Activated CD4-positive, alpha-beta T cell treated with anti-CD3 and anti-CD28 coated beads for 24 hours (primary cell): ENCODE measurements at regions not wholly inside any gene's neighbourhood (a gene's known extent, or its start where the extent isn't known, plus 50 kb on each side); places are given as distances from the start of the nearest gene placed in this dataset.
"Not testable (repeated sequence)": the region's sequence is repeated elsewhere in the genome, so short reads cannot be mapped to it uniquely, and the experiment has no call there.

Experiments
- DNase-seq, 2 donors: peaks; one replicate each; pipeline ENCODE4 v3.0.0-alpha.2; 2020; ENCODE audit warnings: low read depth in 2 of 2

DNA sequence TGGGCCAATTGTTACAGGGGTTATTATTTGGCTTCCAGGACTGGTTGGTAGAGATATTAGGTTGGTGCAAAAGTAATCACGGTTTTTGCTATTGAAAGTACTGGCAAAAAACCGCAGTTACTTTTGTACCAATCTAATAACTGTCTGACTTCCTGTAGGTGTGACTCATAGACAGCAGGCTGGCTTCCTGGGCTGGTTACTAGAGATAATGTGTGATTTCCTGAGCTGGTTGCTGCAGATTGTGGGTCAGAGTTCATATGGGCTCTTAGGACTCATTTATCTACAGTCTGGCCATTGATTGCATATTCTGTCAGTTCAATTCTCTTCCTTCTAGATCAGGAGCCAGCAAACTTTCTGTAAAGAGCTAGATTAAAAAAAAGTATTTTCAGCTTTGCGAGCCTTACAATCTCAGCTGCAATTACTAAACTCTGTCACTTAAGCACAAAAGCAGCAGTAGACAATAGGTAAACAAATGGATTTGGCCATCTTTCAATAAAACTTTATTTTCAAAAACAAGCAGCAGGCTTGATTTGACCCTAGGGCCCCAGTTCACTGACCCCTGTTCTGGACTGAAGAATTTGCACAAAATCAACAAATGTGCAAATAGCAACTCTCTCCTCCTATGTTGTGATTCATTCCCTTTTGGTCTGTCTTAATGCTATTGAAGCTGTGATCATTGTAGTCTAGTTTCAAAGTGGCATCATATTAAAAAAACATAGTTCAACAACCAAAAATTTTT is 50.8 kb upstream of the BOD1L1 start:
- DNase-seq: no peak

DNA sequence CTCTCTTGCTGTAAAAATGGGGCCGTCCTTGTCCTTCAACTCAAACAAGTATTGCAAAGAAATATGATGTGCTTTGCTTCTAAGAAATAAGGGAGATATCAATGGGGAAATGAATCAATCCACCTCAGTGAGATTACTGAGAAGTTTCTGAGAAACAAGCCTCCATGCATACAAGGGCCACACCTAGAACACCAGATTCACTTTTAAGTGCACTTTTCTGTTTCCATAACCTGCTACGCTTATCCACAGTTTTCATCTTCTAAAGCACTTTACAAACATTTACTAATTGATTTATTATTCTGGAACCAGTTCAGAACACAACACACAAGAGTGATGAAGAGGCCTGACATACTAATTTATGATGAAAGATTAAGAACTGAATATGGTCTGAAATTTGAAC is 54.0 kb upstream of the BOD1L1 start:
- no peak for DNase-seq

DNA sequence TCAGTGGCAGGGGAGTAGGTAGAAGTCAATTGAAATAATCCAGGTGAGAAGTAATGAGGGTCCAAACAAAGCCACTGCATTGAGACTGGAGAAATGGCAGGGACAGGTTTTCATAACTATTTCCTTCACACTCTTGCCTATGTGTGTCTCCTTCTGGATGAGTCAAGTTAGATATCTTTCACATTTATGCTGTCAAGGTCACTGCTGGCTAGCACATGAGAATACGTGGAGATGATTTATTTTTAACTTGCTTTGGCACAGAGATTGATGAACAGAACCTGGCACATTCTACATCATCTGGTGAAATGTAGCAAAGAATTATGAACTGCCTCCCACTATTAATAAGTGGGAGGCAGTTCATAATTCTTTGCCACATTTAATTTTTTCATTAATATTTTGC is 66.7 kb upstream of the BOD1L1 start:
- DNase-seq: no peak

DNA sequence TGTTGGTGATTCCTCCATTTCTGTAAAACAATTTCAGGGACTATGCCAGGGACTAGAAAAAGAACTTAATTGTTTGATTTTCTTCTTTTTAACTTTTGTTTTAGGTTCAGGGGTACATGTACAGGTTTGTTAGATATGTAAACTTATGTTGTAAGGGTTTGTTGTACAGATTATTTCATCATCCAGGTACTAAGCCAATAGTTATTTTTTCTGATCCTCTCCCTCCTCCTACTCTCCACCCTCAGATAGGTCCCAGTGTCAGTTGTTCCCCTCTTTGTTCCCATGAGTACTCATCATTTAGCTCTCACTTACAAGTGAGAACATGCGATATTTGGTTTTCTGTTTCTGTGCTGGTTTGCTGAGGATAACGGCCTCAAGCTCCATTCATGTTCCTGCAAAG is 70.8 kb upstream of the BOD1L1 start:
- DNase-seq: no peak

DNA sequence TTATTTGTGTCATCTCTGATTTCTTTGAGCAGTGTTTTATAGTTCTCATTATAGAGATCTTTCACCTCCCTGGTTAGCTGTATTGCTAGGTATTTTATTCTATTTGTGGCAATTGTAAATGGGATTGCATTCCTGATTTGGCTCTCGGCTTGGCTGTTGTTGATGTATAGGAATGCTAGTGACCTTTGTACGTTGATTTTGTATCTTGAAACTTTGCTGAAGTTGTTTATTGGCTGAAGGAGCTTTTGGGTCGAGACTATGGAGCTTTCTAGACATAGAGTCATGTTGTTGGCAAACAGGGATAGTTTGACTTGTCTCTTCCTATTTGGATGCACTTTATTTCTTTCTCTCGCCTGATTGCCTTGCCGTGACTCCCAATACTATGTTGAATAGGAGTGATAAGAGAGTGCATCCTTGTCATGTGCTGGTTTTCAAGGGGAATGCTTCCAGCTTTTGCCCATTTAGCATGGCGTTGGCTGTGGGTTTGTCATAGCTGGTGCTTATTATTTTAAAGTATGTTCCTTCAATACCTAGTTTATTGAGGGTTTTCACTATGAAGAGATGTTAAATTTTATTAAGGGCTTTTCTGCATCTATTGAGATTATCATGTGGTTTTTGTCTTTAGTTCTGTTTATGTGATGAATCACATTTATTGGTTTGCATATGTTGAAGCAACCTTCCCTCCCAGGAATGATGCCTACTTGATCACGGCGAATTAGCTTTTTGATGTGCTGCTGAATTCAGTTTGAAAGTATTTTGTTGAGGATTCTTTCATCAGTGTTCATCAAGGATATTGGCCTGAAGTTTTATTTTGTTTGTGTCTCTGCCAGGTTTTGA is 72.7 kb upstream of the BOD1L1 start:
- no peak for DNase-seq

DNA sequence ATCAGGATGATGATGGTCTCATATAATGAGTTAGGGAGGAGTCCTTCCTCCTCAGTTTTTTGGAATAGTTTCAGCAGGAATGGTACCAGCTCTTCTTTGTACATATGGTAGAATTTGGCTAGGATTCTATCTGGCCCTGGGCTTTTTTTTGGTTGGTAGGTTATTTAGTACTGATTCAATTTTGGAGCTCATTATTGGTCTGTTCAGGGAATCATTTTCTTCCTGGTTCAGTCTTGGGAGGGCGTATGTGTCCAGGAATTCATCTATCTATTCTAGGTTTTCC is 73.3 kb upstream of the BOD1L1 start:
- DNase-seq: not testable (repeated sequence)

DNA sequence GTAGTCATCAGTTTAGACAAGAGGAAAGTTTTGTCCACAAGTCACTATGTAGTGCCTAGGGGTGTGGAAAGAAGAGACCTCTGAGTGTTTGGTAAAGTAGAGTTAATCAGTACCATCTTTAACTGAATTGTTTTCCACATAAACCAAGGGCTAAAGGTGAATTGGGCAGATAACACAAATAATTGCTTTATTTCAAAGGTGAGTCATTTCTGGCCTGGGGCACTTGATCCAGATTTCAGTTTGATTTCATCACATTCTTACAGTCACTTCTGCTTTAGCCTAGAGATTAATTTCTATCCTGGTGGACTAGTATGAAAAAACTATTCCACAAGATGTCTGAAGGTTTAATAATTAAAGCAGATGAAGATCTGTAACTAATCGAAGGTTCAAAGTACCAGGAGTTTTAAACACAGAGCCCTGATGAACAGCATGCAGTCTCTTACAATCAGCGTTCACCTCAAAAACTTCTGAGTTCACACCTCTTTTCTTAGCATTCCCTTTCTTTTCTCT is 74.5 kb upstream of the BOD1L1 start:
- no peak for DNase-seq

DNA sequence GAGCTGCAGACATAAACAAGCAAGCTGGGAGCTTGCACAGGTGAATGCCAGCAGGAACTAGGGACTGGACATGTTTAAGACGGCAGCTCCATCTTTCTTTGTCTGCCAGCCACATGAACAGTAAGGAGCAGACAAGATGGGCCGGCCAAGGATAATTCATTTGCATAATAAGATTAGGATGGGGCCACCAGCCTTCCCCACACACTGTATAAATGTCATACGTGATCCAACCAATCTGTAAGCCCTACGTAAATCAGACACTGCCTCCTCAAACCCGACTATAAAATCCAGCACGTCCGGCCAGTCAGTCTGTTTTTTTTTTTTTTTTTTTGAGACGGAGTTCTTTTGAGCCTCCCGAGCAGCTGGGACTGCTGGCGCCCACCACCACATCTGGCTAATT is 75.6 kb upstream of the BOD1L1 start:
- DNase-seq: no peak

DNA sequence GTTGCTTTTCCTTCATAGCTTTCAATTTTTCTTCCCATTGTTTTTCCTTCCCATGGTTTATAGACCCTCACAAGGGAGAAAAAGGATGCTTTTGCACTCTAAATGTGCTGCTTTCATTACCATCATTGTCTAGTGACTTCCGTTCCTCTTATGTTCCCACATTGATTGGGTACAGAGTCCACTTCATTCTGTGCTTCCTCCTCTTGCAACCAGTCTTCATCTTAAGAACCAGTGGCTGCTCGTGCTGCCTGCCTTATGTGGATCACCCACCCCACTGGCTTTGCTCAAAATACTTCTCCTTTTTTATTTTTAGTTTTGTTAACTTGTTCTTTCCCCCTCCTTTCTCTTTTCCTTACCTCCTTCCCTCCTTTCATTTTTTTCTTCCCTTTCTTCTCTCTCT is 76.5 kb upstream of the BOD1L1 start:
- no peak for DNase-seq

DNA sequence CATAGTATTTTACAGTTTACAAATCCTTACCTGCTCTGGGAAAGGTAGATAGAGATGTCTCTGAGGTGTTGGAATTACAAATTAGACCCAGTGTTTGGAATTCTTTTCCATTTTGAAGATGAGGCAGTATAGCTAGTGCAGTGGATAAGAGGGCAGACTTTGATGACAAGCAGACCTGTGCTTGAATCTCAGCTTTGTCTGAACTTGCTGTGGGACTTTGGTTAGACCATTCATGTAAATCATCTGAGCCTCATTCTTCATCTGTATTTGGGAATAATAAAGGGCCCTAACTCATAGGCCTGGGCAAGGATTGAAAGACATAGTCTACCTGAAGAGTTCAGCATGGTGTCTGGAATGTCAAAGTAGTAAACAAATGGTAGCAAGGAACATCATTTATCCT is 77.2 kb upstream of the BOD1L1 start:
- DNase-seq: no peak

DNA sequence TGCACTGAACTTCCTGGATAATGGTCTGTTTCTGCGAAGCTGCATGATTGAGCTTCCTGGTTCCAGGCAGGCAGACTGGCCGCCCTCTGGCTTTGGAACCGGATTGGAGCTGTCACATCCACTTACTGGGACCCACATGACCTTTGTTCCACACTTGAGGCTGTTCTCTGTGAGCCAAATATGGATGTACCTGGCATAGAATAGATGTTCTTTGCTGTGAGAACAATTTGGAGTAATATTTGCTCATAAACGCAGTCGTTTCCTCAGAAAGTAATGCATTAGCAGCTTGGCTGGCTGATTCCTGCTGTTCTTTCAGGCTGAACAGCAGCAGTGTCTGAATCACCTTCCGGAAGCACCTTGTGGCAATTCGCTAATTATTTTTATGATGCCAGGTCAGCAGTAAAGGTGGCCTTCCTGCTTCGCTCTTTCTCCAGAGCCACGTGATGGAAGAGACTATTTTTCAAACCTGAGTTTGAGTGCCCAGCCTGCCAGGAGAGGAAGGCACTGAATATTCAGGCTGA is 78.1 kb upstream of the BOD1L1 start:
- DNase-seq: no peak

DNA sequence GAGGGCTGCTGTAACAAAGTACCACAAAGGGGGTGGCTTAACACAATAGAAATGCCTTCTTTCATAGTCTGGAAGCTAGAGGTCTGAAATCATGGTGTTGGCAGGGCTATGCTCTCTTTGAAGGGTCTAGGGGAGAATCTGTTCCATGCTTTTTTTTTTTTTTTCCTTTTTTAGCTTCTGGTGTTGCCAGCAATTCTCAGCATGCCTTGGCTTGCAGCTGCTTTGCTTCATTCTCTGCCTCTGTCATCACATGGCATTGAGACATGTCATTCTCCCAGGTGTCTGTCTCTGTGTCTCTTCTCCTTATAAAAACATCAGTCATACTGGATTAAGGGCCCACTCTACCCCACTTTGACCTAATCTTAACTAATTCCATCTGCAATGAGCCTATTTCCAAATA is 78.6 kb upstream of the BOD1L1 start:
- no peak for DNase-seq

DNA sequence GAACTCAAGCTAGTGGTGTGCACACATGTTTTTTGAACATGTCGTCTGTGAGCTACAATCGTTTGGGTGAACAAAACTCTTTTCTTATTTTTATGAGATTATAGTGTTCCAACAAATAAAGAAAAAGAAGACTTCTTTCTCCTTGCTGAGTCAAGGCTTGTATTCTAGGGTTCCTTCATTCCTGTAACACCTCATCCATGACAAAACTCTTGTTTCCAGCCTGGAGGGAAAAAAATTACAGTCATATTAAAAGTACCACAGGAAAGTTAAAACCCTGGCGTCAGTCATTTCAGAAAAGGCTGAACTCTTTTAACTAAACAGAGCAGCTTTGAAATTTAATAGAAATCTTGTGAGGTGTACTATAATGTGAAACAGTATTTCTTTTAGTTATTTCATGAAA is 79.2 kb upstream of the BOD1L1 start:
- DNase-seq: no peak

DNA sequence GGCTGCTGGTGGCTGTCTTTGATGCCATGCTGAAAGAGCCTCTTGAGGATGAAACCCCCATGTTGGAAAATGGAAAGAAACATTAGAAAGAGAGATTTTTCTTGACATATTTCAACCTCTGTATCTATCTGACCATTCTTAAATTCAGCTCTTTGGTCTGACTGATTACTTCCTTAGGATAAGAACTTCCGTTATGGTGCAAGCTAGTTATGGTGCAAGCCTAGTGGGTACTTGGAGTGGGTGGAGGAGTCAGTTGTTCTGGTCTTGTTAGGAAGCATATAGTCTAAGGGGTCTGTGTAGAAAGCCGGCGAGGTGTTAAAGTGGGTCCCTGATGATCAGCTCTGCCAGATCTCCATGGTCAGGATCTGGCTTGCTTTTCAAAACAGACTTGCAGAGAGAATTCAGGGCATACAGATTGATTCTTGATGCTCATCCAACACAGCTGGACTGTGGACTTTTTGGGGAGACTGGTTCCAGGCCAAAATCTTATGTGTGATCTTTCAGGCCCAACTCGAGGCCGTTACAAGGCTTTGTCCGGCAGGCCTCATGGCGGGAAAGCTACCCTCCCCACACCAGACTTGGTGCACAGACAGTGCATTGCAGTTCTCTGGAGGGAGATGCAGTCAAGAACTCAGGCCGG is 82.8 kb upstream of the BOD1L1 start:
- DNase-seq: no peak

DNA sequence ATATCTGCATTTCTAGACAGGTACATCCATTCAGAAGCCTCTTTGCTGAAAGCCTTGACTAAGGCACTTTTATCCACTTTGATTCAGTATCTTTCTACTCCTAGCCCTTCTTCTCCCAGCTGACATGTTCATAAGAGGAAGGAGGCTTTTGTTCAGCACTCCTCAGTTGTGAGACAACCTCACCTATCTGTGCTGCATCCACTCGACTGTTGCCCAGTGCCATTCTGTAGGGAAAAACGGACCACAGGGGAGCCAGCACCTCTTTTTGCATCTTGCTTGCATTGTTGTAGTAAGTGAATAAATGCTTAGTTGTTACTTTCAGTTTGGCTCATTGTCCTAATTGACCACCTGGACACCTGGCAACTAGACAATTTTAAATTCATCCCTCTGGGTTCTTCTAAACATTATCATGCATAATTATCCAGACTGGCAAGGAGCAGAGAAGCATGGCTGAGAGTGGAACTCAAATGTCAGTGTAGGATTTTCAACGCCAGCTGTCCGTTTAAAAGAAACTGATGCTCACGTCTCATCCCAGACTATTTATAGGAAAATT is 83.8 kb upstream of the BOD1L1 start:
- DNase-seq: no peak

DNA sequence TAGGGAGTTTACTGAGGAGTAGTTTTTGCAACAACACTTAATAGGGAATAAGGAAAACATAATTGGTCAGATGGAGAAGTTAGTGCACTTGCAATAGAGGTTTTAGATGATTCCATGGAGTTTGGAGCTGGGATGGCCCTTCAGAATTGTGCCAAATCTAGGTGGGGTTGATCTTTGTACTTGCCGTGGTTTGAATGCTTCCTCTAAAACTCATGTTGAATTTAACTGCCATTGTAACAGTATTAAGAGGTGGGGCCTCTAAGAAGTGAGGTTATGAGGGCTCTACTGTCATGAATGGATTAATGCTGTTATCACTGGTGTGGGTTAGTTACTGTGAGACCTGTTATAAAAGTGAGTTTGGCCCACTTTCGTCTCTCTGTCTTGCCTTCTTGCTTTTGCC is 94.4 kb upstream of the BOD1L1 start:
- DNase-seq: no peak

DNA sequence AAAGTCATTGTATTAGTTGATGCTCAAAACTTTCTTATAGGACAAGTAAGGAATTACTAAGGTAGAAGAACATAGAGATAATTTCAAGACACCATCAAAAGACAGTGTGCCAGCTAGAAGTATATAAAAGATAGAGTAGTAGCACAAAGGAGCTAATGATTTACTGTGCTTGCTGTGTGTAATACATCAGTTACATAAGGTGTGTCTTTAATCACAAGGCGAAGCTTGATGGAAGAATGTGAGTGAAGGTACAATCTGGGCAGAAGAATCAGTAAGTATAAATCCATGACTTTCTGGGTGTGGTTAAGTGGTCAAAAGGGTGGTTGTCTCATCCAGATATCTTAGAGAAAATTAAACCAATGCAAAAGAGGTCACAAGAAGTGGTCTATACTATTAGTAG is 95.1 kb upstream of the BOD1L1 start:
- DNase-seq: no peak

DNA sequence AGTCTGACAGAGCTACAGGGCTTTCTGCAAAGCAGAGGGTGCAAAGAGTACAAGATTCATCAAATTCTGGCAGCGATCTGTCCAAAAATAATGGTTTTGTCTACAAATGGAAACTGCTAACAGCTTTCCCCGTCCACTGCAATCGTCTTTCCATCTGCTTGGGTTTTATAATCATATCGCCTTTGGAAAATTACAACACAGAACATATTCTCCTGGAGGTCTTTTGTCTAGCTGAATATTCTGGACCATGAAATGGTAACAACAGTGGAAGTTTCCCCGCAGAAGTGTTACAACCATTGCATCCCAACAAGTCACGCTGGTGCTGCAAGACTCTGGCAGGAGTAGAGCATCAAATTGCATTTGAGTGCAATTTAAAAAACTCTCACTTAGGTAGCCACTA is 101.2 kb upstream of the BOD1L1 start:
- DNase-seq: no peak

DNA sequence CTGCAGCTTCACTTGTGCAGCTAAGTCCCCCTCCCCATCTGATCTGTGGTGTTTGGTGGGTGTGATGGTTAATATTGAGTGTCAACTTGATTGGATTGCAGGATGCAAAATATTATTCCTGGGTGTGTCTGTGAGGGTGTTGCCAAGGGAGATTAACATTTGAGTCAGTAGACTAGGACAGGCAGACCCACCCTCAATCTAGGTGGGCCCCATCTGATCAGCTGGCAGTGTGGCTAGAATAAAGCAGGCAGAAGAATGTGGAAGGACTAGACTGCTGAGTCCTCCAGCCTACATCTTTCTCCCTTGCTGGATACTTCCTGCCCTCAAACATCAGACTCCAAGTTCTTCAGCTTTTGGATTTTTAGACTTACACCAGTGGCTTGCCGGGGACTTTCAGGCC is 103.5 kb upstream of the BOD1L1 start:
- DNase-seq: no peak

DNA sequence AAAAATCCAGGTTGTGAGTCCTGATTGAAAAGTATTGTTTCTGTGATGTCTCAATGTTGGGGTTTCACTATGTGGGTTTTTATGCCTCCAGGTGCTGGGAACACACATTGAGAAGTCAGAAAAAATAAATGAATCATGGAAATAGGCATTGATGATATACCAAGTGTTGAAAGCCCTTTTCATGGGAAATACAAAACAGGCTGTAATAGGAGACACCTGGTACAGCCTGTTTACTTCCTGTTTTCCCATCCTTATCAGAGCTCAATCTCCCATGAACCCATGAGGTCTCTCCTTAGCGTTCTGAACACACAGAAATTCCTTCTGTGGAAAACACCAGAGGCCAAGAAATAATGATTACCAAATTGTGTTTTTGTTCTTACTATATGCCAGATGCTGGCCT is 106.3 kb upstream of the BOD1L1 start:
- DNase-seq: no peak

DNA sequence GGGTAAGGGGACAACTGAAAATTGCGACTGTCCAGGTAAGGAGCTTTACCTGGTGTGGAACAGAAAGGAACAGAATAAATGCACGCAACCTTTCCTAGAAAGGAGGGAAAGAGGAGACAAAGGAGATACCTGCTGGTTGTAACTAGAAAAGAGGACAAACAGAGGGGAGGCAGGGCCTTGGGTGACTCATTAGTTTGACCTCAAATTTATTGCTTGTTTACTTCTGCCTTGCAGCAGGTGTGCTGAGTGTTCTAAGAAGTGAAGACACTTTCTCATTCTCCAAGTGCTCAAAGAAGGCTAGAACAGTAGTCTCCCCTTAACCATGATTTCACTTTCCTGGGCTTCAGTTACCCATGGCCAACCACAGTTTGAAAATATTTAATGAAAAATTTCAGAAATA is 123.1 kb upstream of the BOD1L1 start:
- no peak for DNase-seq

DNA sequence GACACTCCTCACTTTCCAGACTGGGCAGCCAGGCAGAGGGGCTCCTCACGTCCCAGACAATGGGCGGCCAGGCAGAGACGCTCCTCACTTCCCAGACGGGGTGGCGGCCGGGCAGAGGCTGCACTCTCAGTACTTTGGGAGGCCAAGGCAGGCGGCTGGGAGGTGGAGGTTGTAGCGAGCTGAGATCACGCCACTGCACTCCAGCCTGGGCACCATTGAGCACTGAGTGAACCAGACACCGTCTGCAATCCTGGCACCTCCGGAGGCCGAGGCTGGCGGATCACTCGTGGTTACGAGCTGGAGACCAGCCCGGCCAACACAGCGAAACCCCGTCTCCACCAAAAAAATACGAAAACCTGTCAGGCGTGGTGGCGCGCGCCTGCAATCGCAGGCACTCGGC is 134.1 kb upstream of the BOD1L1 start:
- DNase-seq: not testable (repeated sequence)
